Erythroblast (primary cell): ENCODE measurements at regions not wholly inside any gene's neighbourhood (a gene's known extent, or its start where the extent isn't known, plus 50 kb on each side); places are given as distances from the start of the nearest gene placed in this dataset.

ENCODE experiments used
- GATA1 ChIP-seq: IDR thresholded peaks from 2 replicates; pipeline ENCODE4 v1.6.1; 2011; ENCODE audit warnings: low read depth, mild to moderate bottlenecking, control low read depth, low read length, moderate library complexity
- POLR2A ChIP-seq: IDR thresholded peaks from 2 replicates; pipeline ENCODE4 v1.6.1; 2011; ENCODE audit warnings: mild to moderate bottlenecking, low read length

- TF ChIP-seq POLR2A = no peak
- no peak for TF ChIP-seq GATA1
These were observed 185.2 kb upstream of the DGKB start for GRCh38 chr7:15087771-15088170.
